MG63 (cell line): ENCODE measurements at regions not wholly inside any gene's neighbourhood (a gene's known extent, or its start where the extent isn't known, plus 50 kb on each side); places are given as distances from the start of the nearest gene placed in this dataset.

ENCODE experiments used
- DNase-seq: peaks from one replicate; pipeline ENCODE4 v3.0.0-alpha.2; 2020
- H3K27me3 ChIP-seq: fragments of 250-450 bp; sonication (Bioruptor Pico); 2 replicates; pipeline ENCODE4 v1.5.1; 2020; ENCODE audit warnings: mild to moderate bottlenecking, moderate library complexity
- H3K36me3 ChIP-seq: fragments of 250-450 bp; sonication (Bioruptor Pico); 2 replicates; pipeline ENCODE4 v1.5.1; 2020; ENCODE audit warnings: mild to moderate bottlenecking, moderate library complexity
- H3K4me3 ChIP-seq: fragments of 250-450 bp; sonication (Bioruptor Pico); 2 replicates; pipeline ENCODE4 v1.5.1; 2020; ENCODE audit warnings: mild to moderate bottlenecking, moderate library complexity
- H3K9me3 ChIP-seq: fragments of 250-450 bp; sonication (Bioruptor Pico); 2 replicates; pipeline ENCODE4 v1.5.1; 2020; ENCODE audit warnings: mild to moderate bottlenecking, moderate library complexity

DNA sequence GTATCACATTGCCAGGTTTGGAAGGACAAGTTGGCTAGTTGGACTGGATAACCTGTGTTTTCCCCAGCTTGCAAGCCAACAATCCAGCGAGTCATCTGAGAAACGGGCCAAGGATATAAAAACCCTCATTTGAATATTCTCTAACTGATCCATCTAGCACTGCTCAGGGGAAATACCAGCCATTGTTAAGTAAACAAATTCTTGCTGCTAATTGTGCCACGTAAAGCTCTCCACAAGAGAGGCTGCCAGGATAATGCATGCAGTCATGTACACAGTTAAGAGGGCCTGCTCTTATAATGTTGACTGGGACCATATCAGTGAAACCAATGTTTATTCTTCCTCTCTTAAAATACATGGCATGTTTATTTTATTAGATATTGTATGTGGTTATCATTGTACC is 663.2 kb upstream of the SGCG start:
- H3K9me3 ChIP-seq = peaks cover 14% of the 10 kb centered on the region
- no peaks in the 10 kb centered on the region for H3K27me3 ChIP-seq
- peak; percentile 78 for DNase-seq
- no peaks in the 10 kb centered on the region for H3K36me3 ChIP-seq
- no peak overlapping the region for H3K4me3 ChIP-seq

DNA sequence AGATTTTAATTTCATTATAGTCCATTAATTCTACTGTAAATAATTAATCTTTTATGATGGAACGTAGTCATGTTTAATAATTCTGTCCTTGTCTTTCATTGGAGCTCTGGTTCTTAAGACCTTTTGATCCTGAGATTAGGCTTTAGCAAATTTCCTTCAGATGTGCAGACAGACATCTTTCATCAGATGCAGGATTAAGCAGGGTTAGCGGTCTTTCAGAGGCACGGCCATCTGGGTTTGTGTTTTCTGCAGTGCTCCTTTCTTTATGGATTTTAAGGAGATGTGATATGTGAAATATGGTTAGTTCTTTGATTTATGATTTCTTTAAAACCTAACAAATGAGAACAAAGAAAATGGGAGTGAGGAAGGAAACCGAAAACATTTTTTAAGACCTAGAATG is 643.9 kb upstream of the SGCG start:
- Histone ChIP-seq H3K9me3 (no peaks in the 10 kb centered on the region), H3K36me3 (no peaks in the 10 kb centered on the region), H3K27me3 (no peaks in the 10 kb centered on the region), H3K4me3 (no peak overlapping the region)
- no peak for DNase-seq

DNA sequence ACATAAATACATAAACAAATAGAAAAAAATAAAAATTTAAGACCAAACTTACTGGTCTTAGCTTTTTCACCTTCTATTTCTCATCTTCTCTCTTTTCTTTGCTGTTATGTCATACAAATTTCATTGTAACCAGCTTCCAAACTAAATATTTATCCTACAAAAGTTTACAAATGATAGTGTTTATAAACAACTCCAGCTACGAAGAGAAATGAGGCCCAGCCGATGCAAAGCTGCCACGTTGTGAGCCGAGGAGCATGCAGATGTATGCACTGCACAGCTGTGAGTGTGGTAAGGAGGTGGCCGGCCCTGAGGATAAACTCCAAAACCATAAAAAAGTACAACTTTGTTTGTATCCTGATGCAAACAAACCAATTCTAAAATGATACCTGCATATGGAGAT is 642.4 kb upstream of the SGCG start:
- no peaks in the 10 kb centered on the region for H3K36me3 ChIP-seq
- no peak for DNase-seq
- no peak overlapping the region for H3K4me3 ChIP-seq
- no peaks in the 10 kb centered on the region for H3K27me3 ChIP-seq
- H3K9me3 ChIP-seq = no peaks in the 10 kb centered on the region

DNA sequence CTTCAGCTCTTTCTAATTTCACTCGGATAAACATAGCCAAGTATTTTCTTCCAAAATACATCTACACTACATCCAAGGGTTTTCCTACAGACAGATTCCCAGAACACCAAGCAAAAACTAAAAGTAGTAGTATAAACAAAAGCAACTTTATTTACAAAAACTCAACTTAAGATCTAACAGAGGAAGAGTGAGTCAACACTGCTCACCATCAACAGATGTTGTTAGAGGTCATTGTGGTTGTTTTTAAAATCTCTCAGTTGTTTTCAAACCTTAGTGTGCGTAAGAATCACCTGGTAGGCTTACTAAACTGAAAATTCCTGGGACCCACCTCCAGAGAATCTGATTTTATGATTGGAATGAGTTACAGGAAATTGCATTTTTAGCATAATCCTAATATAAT is 631.7 kb upstream of the SGCG start:
- H3K36me3 ChIP-seq = no peaks in the 10 kb centered on the region
- no peak for DNase-seq
- H3K27me3 ChIP-seq = no peaks in the 10 kb centered on the region
- H3K4me3 ChIP-seq = no peak overlapping the region
- no peaks in the 10 kb centered on the region; the same call in none of the 2 replicates for H3K9me3 ChIP-seq

DNA sequence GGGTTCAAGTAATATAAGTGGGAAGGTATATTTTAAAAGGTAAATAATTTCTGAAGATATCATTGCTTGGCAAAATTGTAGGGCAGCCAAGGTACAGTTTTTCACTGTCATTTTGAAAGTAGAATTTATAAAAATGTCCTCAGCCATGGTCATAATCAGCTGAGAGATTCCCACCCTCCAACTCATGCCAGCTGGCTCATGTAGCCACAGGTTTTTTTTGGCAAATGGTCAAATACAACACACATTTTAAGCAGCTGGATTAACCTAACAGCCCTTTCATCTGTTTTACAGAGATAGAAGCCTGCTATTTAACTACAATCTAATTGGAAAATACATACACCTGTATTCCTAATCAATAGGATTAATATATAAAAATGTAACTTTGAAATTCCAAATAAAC is 619.2 kb upstream of the SGCG start:
- no peaks in the 10 kb centered on the region for H3K27me3 ChIP-seq
- H3K9me3 ChIP-seq = no peaks in the 10 kb centered on the region
- no peaks in the 10 kb centered on the region for H3K36me3 ChIP-seq
- DNase-seq = no peak
- H3K4me3 ChIP-seq = no peak overlapping the region

DNA sequence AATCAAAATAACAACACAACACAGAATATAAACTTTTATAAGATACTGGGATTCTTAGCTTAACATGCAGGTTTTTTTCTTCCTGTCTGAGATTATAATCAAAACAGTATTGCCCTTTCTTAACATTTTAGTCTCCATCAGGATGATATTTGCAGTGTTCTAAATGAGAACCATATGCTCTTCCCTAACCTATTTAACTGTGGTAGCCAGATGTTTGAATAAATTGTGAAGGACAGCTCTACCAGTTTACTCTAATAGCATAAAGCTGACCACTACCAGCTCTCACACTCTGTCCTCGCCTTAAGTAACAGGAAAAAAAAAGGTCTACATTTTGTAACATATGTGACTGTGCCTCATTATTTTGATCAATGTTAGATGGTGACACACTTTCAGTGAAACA is 618.7 kb upstream of the SGCG start:
- no peak for DNase-seq
- Histone ChIP-seq H3K27me3 (no peaks in the 10 kb centered on the region), H3K9me3 (no peaks in the 10 kb centered on the region), H3K4me3 (no peak overlapping the region), H3K36me3 (no peaks in the 10 kb centered on the region)

DNA sequence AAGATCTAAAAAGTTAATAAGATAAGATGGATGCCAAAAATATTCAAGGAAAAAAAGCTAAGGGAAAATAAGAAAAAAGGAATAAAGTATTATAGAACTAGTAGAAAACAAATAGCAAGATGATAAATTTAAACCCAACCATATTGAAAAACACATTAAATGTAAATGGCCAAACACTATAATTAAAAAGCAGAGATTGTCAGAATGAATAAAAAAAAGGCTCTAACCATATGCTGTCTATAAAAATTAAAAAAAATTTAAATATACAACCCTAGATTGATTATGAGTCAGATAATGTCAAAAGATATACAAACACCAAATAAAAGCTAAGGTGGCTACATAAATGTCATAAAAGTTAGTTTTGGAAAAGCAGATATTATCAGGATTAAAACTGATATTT is 617.5 kb upstream of the SGCG start:
- no peaks in the 10 kb centered on the region for H3K27me3 ChIP-seq
- H3K36me3 ChIP-seq = no peaks in the 10 kb centered on the region
- H3K4me3 ChIP-seq = no peak overlapping the region
- no peak for DNase-seq
- no peaks in the 10 kb centered on the region for H3K9me3 ChIP-seq

DNA sequence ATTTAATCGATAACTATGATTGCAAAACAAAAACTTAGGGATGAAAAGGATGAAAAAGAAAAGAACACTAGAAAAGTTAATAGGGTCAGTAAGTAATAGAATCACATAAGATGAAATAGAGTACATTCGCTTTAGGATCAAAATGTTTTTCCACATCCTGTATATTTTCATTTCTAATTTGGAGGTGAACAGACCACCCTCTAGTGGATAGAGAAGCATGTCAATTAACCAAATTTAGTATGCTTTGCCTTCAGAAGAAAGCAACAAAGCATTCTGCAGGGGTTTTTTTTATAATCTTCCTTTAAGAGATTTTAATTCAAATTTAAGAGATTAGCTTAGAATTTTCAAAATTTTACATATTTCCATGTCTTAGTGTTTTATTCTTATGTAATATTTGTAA is 611.0 kb upstream of the SGCG start:
- Histone ChIP-seq H3K36me3 (no peaks in the 10 kb centered on the region), H3K27me3 (no peaks in the 10 kb centered on the region), H3K9me3 (no peaks in the 10 kb centered on the region), H3K4me3 (no peak overlapping the region)
- no peak for DNase-seq

DNA sequence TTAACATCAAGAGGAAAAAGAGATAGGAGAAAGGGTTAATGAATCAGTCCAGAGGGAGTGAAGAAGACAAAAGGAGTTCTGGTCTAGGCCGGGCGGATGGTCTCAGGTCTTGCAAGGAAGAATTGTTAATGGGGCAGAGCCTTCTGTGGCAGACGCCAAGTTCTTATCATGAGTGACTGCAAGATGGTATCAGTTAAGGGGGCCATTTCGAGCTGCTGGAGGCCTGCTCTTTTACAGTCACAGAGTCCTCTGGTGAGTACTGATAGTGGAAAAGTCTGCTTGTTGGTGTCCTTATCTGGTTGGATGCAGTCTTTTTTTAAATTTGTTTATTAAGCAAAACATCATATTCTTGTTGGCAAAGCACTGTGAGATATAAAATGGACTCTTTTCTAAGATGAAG is 590.9 kb upstream of the SGCG start:
- Histone ChIP-seq H3K36me3 (no peaks in the 10 kb centered on the region), H3K4me3 (no peak overlapping the region), H3K27me3 (no peaks in the 10 kb centered on the region), H3K9me3 (no peaks in the 10 kb centered on the region; the same call in 1 of the 2 replicates)
- no peak for DNase-seq

DNA sequence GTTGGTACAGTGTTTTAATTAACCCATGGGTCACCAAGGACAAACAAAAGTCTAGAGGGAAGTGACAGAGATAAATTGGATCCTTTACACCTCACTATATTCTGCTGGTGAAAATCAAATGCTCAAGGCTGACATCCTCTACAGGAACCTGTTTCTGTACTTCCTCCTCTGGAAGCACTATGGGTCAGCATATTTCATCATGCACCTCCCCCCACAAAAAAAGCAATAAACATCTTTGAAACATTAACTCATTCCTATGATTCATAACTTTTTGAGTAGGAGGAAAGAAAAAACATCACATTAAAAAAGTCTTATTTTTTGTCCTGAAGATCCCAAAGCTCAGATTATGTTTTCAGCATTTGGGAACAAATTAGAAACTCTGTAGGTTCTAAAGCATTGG is 588.3 kb upstream of the SGCG start:
- peak; percentile 3 for DNase-seq
- H3K4me3 ChIP-seq = no peak overlapping the region
- H3K27me3 ChIP-seq = no peaks in the 10 kb centered on the region
- no peaks in the 10 kb centered on the region for H3K36me3 ChIP-seq
- no peaks in the 10 kb centered on the region for H3K9me3 ChIP-seq

DNA sequence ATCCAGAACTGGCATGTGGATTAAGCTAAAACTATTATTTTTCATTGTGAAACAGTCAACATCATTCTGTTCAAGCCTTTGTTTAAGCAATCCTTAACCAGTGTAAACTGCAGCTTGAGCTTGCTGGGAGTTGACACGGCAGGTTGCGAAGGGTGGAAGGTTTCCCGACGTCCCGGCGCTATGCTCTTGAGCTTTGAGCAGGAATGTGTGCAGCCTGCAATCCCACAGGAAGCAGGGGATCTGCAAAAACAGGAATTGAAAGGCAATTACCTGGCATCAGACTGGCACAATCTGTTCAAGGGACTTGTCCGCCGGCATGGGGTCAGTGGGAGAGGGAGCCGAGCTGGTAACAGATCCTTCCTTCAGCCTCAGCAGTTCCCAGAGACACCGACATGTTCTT is 586.7 kb upstream of the SGCG start:
- H3K9me3 ChIP-seq = no peaks in the 10 kb centered on the region
- no peak for DNase-seq
- H3K27me3 ChIP-seq = no peaks in the 10 kb centered on the region
- no peak overlapping the region for H3K4me3 ChIP-seq
- H3K36me3 ChIP-seq = no peaks in the 10 kb centered on the region

DNA sequence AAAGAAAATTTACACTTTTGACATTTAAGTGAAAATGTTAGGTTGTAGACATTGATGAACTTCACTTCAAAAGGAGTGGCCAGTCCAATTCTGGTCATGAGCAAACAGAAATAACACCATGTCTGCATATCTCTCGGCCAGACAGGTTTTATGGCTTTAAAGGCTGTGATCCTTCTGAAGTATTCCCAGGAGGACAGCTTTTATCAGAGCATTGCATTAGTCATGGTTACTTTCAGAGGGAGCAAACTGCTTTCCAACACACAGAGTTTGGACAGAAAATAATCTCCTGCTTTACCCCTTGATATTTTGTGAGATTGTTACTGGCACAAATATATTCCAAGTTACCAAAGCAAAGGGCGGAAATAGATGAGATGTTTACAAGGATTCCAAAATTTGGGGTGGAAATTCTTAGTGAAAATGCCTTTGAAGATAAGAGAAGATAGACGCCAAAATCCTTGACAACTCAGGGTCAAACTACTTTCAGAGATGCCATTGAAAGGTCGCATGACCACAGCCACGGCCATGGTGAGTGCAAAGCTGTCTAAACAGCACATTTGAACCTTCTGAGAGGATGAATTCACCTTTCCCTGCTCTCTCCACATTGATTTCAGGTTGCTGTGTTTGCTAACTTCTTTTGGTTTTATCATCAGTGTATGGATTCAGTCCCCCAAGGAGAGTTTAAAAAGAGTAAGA is 584.5 kb upstream of the SGCG start:
- no peak for DNase-seq
- Histone ChIP-seq H3K27me3 (no peaks in the 10 kb centered on the region), H3K36me3 (no peaks in the 10 kb centered on the region), H3K9me3 (no peaks in the 10 kb centered on the region), H3K4me3 (no peak overlapping the region)

DNA sequence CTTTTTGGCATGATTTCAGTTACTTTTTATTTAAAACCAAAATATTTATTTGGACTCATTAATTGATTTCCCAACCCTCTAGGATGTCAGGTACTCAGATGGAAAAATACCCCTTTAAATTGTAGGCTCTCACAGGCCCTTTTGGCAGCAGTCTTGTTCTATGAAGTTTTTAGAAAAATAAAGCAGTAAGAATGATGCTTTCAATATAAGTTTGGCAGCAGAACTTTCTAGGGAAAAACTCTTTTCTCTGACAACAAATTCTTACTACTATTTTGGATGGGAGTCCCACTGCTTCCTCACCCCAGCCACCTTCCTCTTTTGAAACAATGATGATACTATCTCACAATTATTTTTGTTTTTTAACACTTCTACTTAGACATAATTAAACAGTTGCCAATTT is 581.6 kb upstream of the SGCG start:
- Histone ChIP-seq H3K9me3 (no peaks in the 10 kb centered on the region), H3K27me3 (no peaks in the 10 kb centered on the region)
- DNase-seq = no peak

DNA sequence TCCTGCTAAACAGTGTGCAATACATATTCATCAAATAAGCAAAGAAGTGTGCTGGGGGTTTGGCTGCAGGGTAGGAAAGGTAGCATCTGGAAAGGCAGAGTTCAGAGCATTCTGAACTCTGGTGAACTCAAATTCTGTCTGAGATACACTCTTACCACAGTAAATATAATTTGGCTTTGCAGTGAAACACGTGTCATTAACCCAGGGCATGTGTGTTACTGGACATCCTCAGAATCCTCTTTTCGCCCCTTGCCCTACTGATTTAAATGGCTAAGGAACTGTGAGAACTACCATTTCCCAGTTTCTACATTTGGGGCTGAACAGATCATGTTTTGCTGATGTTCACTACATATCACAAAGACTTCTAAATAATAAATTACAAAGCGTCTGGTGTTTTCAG is 562.8 kb upstream of the SGCG start:
- DNase-seq = no peak
- Histone ChIP-seq H3K36me3 (no peaks in the 10 kb centered on the region), H3K4me3 (no peak overlapping the region), H3K9me3 (no peaks in the 10 kb centered on the region; the same call in 1 of the 2 replicates), H3K27me3 (no peaks in the 10 kb centered on the region)

More for the DNA sequence above, 581.6 kb upstream of the SGCG start:
- no peak overlapping the region for H3K4me3 ChIP-seq
- H3K36me3 ChIP-seq = no peaks in the 10 kb centered on the region

DNA sequence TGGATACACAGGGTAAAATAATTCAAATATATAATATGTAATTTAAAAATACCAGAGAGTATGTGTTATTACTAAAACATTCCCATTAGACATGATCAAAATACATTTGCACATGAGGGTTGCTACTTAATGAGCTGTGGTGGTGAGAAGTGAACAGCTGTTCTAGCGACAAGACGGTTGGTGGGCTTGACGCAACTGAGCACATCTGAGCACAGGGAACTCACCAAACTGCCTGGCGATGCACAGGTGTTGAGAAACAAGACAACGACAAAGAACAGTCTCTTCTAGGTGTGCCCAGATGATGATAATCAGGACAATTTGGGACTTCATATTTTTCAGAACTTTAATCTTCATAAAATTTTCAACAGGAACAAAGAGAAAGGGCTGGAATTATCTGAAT is 555.1 kb upstream of the SGCG start:
- H3K27me3 ChIP-seq = no peaks in the 10 kb centered on the region
- DNase-seq = no peak
- H3K4me3 ChIP-seq = no peak overlapping the region
- no peaks in the 10 kb centered on the region for H3K9me3 ChIP-seq
- no peaks in the 10 kb centered on the region for H3K36me3 ChIP-seq

DNA sequence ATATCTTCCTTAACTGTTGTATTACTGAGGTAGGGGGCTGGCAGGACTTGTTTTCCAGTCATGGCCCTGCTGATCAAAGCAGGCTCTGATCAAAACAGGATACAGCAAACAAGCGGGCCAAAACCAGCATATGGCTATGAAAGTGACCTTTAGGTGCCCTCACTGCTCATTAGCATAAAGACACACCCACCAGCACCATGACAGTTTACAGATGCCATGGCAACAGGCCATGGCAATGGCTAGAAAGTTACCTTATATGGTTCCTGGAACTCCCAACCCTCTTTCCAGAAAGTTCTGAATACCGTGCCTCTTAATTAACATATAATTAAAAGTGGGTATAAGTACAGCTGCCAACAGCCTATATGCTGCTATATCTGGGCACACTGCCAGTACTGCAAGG is 551.4 kb upstream of the SGCG start:
- Histone ChIP-seq H3K27me3 (no peaks in the 10 kb centered on the region), H3K4me3 (no peak overlapping the region)
- DNase-seq = no peak

DNA sequence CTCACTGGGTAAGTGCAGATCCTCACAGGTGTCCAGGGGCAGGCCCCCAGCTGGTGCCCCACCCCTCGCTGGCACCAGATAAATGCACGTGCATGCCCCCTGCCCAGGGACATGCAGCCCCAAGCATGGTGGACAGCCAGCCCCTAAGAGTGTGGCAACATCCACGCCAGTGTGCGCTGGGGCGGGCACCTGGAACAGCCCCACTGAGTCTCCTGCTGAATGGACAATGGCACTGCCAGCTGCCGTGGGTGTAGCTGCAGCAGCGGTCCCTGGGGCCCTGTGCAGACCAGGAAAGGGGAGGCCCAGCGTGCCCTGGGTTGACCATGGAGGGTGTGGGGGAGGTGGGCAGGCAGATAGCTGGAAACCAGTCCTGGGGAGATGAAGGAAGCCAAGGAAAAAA is 538.7 kb upstream of the SGCG start:
- no peak for DNase-seq
- Histone ChIP-seq H3K4me3 (no peak overlapping the region), H3K9me3 (no peaks in the 10 kb centered on the region), H3K36me3 (no peaks in the 10 kb centered on the region), H3K27me3 (no peaks in the 10 kb centered on the region)

More for the DNA sequence above, 551.4 kb upstream of the SGCG start:
- no peaks in the 10 kb centered on the region for H3K9me3 ChIP-seq
- no peaks in the 10 kb centered on the region for H3K36me3 ChIP-seq

DNA sequence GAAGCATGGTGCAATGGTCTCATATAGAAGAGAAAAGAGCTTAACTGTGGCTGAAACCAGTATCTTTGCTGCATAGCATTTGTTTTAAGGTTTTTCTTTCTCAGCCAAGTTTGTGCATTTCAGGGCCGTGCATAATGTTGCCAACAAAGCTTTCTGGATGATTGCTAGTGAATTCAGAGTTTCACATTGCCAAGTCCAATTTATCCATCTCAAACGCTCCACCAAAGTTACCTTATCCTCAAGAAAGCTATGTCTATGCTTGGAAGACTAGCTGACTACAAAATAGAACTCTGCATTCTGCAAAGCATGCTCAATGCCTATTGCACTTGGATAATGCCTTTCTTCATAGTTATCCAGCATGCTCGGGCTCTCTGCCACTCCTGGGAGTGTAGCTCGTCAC is 535.8 kb upstream of the SGCG start:
- no peaks in the 10 kb centered on the region for H3K9me3 ChIP-seq
- no peak for DNase-seq

More for the DNA sequence above, 535.8 kb upstream of the SGCG start:
- H3K36me3 ChIP-seq = no peaks in the 10 kb centered on the region
- no peak overlapping the region for H3K4me3 ChIP-seq
- H3K27me3 ChIP-seq = no peaks in the 10 kb centered on the region
